Inflammatory macrophage treated with lipopolysaccharide for 1 hour (primary cell): ENCODE measurements at regions not wholly inside any gene's neighbourhood (a gene's known extent, or its start where the extent isn't known, plus 50 kb on each side); places are given as distances from the start of the nearest gene placed in this dataset.
A peak's percentile ranks its signal among the peaks of the same experiment; 100 is the strongest.

Experiments used
- DNase-seq, 2 donors: peaks; one replicate each; pipeline ENCODE4 v3.0.0-alpha.2; 2020 to 2022

- DNase-seq = no peak
Observed at GRCh38 chr14:100381395-100382105, 58.4 kb downstream of the SLC25A47 start.

- DNase-seq = no peak
Observed at GRCh38 chr14:100382106-100382455, 58.9 kb downstream of the SLC25A47 start.

GRCh38 chr14:100383727-100384158, 60.6 kb downstream of the SLC25A47 start:
- DNase-seq = peak; percentile 39 to 74

GRCh38 chr14:100384277-100384676, 61.1 kb downstream of the SLC25A47 start:
- DNase-seq = no peak

GRCh38 chr14:100384819-100385813, 62.0 kb downstream of the SLC25A47 start:
- no peak for DNase-seq

GRCh38 chr14:100386121-100386520, 63.0 kb downstream of the SLC25A47 start:
- no peak for DNase-seq

GRCh38 chr14:100386846-100387245, 63.7 kb downstream of the SLC25A47 start:
- no peak for DNase-seq

- no peak for DNase-seq
Observed at GRCh38 chr14:100387450-100387849, 64.3 kb downstream of the SLC25A47 start.

- DNase-seq = no peak
Observed at GRCh38 chr14:100388103-100389054, 65.2 kb downstream of the SLC25A47 start.

- DNase-seq = no peak
Observed at GRCh38 chr14:100389497-100390104, 66.5 kb downstream of the SLC25A47 start.

GRCh38 chr14:100391173-100391572, 68.0 kb downstream of the SLC25A47 start:
- DNase-seq = no peak

GRCh38 chr14:100391724-100392123, 68.6 kb downstream of the SLC25A47 start:
- DNase-seq = no peak

GRCh38 chr14:100392356-100392755, 69.2 kb downstream of the SLC25A47 start:
- no peak for DNase-seq

GRCh38 chr14:100393362-100393761, 70.2 kb downstream of the SLC25A47 start:
- DNase-seq = no peak

- DNase-seq = no peak
Observed at GRCh38 chr14:100393906-100394732, 71.0 kb downstream of the SLC25A47 start.

GRCh38 chr14:100394886-100395672, 71.9 kb downstream of the SLC25A47 start:
- DNase-seq = no peak

GRCh38 chr14:100396266-100396795, 73.2 kb downstream of the SLC25A47 start:
- DNase-seq = no peak

- DNase-seq = no peak
Observed at GRCh38 chr14:100397005-100397404, 73.9 kb downstream of the SLC25A47 start.

GRCh38 chr14:100398044-100398443, 74.9 kb downstream of the SLC25A47 start:
- no peak for DNase-seq
